Activated CD8-positive, alpha-beta memory T cell treated with anti-CD3 and anti-CD28 coated beads for 1 hour (primary cell): ENCODE measurements at regions not wholly inside any gene's neighbourhood (a gene's known extent, or its start where the extent isn't known, plus 50 kb on each side); places are given as distances from the start of the nearest gene placed in this dataset.
"Not testable (repeated sequence)": the region's sequence is repeated elsewhere in the genome, so short reads cannot be mapped to it uniquely, and the experiment has no call there.

Source experiments
- DNase-seq, 2 donors: peaks; one replicate each; pipeline ENCODE4 v3.0.0-alpha.2; 2020; ENCODE audit warnings: low read depth in 1 of 2; ENCODE audit errors: extremely low read depth in 1 of 2

DNA sequence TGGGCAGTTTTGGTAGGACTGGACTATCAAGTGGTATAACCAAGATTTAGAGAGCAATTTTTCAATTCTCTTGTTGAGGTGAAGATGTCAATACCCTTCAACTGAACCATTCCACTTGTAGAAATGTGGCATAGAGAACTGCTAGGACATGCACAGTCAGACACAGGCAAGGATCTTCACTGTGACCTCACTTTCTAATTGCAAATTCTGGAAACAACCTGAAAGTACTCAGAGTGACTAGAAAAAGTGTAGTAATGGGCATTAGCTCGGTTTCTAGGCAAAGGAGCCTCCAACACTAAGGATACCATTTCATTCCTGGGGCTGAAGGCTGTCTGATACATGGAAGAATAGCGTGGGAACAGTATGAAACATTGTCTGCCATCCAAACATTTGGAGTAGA, 433.0 kb upstream of the RUNX1 start:
- DNase-seq, result no peak

DNA sequence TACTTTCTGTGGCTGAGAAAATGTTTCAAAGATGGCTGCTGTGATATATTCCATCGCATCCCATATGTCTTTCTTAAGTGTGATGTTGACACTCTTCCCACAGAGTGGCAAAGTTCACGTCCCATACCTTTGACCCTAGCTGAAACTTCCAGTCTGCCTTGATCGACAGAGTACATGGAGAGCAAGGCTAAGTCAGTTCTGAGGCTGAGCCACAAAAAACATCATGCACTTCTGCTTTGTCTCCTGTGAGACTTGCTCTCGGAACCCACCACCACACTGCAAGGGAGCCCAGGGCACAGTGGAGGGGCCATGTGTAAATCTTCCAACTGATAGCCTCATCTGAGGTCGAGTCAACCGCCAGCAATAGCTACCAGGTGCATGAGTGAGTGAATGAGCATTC, 431.9 kb upstream of the RUNX1 start:
- no peak for DNase-seq

DNA sequence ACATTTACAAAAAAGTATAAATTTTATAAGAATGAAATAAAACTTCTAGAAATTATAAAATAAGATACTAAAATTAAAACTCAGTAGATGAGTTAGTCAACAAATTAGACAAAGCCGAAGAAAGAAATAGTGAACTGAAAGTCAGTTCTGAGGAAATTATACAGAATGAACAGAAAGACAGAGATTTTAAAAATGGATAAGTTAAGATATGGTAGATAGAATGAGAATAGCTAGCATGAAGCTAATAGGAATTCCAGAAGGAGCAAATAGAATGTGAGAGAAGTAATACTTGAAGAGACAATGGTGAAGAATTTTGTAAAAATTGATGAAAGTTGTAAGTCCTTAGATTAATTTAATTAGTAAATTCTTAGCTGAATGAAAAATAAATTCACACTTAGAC, 430.4 kb upstream of the RUNX1 start:
- DNase-seq, result no peak

DNA sequence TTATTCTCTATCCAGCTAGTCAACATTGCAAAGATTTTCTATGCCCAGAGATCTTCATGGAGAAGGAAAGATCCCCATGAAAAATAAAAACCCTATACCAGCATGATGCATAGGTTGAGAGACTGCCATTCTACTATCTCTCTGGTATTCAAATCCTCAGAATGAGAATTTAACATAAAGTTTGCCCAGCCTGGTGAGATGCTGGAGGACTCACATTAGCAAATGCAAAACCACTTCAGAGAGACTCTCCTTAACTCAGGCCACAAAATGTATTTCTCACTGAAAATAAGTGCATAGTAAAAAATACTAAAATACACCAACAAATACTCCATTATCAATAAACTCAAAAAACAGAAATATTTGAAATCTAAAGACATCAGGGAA, 430.0 kb upstream of the RUNX1 start:
- DNase-seq, result no peak

DNA sequence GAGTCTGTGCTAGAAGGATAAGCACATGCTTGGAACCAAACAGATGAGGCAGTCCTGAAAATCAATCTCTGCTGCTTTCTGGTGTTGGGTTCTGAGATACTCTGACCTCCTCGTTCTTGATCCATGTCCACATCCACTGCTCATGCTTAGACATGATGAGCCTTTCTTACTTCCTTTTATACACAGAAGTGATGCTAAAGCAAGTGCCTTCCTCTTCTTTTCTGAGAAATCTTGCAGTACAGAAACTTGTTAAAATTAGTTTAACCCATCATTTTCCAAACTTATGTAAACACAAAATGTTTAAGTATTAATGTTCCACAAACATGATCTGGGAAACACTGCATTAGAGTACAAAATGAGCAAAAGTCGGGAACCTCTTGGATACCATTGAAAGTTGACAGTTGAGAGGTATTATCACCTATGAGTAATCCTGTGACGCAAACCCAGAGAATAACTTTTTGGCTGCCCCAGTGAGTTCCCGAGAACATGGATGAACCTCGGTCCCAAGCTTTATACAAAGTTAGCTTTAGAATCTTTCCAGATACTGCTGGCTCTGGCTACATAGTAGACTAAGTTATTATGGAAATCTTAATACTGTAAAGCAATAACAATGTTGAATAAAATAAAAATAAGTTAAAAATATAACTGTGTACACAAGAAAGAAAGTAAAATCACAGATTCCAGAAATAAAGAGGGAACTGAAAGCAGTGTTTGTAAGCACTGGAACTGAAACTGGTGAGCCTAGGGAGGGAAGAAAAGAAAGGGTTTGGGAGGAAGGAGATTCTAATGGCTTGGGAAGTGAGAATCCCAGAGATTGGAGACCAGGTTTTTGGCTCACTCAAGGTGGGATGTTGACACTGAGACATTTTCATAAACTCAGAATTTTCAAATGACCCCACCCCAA, 429.3 kb upstream of the RUNX1 start:
- DNase-seq, result no peak

DNA sequence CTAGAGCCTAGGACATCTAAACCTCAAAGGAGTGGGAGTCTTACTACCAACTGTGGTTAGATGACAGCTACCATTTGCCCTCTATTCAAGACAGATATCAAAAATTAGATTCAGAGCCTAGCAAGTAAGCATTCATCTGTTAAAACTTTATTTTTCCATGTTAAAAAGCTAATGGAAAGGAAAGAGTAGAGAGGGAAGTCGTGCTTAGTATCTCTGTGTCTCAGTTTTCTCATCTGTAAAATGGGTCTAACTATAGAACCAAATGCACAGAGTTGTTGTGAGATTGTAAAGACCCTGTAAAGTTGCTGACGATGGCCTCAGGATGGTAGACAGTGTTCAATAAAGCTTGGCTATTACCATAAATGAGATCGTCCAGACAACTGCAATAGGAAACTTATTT, 428.5 kb upstream of the RUNX1 start:
- no peak for DNase-seq

DNA sequence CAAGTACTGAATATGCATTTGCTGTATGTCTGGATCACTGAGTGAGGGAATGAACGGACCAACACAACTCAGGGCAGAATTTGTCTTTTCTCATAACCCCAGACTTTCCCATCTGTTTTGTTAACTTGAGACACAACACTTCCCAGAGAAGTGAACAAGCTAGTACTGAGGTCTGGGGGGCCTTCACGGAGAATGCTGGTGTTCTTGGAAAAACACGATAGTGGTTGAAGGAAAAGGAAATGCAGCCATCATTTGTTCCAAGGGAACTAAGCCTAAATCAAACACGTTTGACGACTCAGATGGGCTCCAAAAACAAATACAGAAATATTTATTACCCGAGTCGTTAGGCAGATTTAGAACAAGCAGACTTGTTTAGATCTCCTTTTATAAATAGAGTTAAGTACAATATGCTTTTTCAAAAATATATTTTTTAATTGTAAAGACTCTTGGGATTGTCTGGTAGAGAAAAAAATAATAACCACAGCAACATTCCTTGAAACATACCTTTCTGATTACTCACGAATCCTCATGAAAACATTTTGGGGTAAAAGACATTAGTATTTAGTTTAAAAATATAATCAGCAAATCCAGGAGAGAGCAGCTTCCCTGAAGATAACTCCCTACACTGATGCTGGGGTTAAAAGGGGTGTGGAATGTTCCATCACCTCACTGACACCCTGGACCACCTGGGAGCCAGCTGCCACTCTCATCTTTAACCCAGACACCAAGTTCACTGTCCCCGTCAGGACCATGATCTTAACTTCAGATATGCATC, 427.7 kb upstream of the RUNX1 start:
- no peak for DNase-seq

DNA sequence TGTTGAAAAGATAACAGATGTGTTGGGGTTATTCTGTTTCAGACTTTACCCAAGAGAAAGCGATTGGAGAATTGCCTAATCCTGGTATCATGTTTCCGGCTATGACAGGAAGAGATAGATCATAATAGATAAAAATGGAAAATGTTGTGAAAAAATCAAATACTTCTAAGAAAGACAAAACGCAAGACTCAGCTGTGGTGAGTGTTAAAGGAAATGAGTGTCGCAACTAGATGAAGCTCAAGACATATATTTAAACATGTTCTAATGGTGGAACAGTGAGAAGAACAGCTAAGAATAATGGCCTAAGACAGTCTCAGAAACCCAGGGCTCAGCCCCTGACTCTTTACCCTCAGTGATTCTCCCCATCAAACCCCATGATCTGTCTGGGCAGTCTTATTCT, 426.7 kb upstream of the RUNX1 start:
- no peak for DNase-seq

DNA sequence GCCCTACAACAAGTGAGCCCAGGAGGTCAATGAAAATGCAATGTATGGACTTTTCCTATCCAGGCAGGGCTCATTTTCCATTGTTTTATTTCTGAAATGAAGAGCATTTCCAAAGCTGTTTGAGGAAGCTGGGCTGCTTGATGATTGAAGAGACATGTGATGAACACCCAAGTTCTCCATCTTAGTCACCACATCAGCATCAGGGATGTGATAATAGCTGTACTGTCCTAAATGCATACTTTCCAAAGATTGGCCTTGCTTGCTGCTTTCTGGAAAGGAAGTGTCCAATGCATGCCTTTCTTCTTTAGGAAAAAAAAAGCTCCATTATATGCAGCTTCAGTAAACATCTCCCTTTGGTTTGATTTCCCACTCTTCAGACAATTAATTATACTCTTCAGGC, 425.9 kb upstream of the RUNX1 start:
- no peak for DNase-seq

DNA sequence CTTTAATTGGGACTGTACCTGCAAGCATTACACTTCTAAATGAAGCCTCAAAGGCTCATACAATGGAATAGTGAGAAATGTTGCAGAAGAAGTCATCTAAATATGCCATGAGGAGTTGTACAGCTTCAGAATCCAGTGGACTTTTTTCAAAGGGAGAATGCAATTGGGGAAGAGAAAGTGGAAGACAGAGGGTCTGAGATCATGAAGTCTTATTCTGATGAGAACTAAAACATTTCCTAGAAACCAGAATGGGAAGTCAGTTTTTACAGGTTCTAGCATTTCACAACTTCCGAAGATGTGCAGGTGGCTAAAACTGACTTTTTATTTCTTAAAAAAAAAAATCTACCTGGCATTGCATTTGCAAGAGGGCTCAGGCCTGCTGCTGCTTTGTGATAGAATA, 424.4 kb upstream of the RUNX1 start:
- DNase-seq, result no peak

DNA sequence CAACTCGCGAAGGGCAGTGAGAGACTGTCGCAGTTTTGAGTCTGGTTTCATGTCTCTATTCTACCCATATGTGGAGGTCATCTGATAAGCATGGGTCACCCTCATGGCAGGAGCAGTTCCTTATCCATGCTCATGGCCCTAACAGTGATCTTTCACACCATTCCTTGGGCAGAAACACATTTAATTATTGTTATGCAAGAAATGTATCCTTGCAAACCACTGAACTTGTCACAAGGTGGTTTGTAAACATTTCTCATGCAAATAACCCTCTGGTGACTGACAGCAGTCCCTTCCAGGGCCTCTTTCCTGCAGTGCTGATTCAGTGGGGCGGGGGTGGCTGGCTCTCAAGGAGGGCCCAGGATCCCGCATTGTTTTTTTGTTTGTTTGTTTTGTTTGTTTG, 421.4 kb upstream of the RUNX1 start:
- no peak for DNase-seq

DNA sequence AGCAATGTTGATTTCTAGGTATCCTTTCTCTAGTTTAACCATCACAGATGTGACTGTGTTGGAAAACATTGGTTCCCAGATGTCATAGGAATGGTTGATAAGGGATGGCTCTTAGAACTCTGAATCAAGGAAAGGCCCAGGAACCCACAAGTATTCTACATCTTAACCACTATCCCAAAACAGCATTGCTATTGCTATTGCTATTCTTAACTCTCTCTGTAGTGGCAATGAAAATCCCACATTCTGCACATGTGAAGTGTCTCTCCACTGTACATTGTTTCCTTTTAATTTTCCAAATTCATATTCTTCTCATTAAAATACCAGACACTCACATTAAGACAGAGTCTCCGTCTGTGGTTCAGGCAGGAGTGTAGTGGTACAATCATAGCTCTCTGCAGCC, 420.4 kb upstream of the RUNX1 start:
- no peak for DNase-seq

DNA sequence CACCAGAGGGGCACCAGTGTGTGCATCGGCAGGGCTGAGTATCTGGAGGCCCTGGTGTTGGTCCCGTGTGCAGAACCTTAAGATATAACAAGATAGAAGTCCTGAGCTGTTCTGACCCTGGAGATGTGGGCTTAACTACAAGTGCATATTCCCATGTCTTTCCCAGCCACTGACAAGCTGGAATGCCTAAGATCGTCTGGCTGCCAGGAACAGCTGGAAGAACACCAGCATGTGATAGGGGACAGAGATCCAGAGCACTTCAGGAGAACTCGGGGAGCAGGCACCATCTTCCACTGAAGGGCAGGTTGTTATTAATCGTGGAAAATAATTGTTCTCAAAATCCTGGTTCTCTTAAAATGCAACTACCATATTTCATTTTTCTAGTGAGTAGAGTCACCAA, 419.9 kb upstream of the RUNX1 start:
- no peak for DNase-seq

DNA sequence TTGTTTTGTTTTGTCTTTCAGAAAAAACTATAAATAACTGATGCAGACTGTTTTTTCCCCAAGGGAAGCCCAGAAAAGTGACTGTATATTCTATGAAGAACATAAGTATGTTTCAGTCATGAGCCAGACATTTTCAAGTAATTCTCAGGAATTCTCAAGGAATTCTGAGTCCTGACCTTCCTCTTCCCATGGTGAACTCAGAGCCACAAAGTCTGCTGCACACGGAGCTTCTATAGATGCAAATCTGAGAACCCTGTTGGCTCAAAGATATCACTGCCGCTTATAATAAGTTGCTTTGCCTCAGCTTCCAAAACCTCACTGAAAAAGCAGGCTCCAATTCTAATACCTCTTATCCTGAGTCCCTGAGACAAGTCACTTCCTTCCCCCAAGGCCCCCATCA, 418.5 kb upstream of the RUNX1 start:
- no peak for DNase-seq

DNA sequence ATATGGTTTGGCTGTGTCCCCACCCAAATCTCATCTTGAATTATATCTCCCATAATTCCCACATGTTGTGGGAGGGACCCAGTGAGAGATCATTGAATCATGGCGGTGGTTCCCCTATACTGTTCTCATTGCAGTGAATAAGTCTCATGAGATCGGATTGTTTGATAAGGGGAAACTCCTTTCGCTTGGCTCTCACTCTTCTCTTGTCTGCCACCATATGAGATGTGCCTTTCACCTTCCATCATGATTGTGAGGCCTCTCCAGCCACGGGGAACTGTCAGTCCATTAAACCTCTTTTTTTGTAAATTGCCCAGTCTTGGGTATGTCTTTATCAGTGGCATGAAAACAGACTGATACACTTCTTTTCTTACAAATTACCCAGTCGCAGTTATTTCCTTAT, 417.6 kb upstream of the RUNX1 start:
- DNase-seq, result not testable (repeated sequence)

DNA sequence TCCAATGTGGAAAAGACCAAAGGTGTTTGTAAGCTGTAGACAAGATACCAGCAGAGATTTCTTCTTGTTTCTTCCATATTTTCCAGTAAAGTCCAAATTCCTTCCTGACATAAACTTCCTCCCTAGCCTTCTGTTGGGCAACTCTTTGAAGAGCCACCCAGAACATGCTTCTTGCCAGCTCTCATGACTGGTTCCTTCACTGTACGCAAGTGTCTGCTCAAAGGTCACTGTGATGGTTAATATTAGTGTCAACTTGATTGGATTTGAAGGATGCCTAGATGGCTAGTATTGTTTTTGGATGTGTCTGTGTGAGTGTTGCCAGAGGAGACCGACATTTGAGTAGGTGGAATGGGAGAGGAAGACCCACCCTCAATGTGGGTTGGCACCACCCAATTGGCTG, 416.6 kb upstream of the RUNX1 start:
- no peak for DNase-seq

DNA sequence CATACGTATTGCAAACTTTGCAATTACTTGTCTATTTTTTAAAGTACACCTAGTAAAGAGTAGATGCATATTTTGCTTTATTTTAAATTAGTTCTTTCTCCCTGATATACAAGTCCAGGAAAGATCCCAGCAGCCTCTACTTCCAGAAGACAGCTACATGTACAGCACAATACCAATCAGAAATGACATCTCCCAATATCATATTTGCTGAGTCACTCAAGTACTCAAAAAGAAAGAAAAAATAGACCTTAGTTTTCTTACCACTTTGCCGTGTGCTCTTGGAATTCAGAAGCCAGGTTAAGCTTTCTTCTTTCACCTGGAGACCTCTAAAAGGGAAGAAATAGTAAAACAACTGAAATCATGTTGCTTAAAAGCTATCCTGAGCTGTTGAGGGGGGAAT, 412.6 kb upstream of the RUNX1 start:
- DNase-seq, result no peak

DNA sequence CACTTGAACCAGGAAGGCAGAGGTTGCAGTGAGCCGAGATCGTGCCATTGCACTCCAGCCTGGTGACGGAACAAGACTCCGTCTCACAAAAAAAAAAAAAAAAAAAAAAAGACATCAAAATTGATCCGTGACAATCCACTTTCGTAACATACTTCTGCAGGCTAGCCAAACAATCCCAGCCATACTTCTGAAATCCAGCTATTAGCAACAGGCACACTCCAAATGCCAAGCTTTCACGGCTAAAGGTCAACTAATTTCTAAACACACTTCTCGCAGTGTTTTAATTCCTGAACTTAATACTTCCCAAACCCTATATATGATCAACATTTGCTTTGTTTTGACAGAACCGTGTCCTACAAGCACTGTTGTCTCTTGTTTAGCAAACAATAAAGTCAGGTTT, 411.3 kb upstream of the RUNX1 start:
- no peak for DNase-seq

DNA sequence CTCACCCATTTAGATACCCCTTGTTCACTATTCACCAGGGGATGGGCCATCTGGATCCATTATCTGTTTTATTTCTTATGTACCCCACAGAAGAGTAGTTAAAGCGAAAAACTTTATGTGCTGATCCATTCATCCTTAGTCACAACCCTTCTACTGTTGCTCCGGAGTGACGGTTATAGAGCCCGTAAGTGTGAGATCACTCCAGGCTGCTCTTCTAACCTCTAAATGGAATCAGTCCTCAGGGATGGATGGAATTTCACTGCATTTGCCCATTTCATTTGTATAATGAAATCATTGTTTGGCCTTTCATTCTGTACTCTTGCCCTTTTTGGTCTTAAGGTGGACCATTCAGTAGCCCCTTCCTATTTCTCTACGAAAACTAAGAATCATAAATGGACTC, 409.3 kb upstream of the RUNX1 start:
- DNase-seq, result no peak

DNA sequence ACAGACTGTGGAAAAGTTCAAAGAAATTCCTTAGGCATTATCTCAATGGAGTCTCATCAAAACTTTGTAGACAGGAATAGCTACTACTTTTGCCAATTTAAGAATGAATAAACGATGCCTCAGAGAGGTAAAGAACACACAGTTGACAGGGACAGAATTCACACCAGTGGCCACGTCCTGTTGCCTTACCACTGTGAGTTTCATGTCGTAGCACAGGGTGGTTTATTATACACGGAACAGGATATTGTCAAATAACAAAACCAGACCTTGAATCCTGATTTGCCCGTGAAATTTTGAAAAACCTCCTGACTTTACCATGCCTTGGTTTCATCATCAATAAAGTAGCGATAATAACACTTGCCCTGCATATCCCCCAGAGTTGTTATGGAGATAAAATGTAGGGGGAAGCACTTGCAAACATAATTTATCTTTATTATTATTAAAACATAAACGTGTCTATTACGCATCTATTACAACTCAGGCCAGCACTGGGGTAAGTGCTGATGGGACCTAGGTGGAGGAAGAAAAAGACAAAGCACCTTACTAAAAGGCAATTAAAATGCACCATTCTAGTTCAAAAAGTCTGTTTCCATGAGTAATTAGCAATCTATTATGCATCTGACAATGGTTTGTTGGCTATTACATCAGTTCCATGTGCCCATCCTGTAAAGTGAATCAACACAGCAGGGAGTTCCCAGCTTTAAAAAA, 408.1 kb upstream of the RUNX1 start:
- no peak for DNase-seq

DNA sequence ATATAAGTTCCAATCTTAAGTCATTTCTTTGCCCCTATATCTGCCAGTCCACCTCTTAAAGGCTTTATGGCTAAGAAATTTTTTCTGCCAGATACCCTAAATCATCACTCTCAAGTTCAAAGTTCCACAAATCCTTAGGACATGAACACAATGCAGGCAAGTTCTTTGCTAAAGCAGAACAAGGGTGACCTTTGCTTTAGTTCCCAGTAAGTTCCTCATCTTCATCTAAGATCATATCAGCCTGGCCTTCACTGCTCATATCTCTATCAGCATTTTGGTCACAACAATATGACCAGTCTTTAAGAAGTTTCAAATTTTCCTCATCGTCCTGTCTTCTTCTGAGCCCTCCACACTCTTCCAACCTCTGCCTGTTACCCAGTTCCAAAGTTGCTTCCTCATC, 402.2 kb upstream of the RUNX1 start:
- DNase-seq, result no peak

DNA sequence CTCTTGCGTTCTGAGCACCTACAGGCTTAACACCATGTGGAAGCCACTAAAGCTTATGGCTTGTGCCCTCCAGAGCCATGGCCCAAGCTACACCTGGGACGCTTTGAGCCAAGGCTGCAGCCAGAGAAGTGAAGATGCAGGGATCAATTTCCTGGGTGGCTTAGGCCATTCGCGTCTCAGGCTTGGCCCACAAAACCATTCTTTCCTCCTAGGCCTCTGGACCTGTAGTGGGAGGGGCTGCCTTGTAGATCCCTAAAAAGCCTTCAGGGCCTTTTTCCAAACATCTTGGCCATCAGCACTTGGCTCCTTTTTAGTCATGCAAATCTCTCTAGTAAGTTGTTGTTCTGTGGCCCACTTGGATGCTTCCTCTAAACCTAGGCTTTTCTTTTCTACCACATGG, 401.7 kb upstream of the RUNX1 start:
- no peak for DNase-seq
